ENCODE measurements at regions not wholly inside any gene's neighbourhood (a gene's known extent, or its start where the extent isn't known, plus 50 kb on each side); places are given as distances from the start of the nearest gene placed in this dataset.
A peak's percentile ranks its signal among the peaks of the same experiment; 100 is the strongest.

DNA sequence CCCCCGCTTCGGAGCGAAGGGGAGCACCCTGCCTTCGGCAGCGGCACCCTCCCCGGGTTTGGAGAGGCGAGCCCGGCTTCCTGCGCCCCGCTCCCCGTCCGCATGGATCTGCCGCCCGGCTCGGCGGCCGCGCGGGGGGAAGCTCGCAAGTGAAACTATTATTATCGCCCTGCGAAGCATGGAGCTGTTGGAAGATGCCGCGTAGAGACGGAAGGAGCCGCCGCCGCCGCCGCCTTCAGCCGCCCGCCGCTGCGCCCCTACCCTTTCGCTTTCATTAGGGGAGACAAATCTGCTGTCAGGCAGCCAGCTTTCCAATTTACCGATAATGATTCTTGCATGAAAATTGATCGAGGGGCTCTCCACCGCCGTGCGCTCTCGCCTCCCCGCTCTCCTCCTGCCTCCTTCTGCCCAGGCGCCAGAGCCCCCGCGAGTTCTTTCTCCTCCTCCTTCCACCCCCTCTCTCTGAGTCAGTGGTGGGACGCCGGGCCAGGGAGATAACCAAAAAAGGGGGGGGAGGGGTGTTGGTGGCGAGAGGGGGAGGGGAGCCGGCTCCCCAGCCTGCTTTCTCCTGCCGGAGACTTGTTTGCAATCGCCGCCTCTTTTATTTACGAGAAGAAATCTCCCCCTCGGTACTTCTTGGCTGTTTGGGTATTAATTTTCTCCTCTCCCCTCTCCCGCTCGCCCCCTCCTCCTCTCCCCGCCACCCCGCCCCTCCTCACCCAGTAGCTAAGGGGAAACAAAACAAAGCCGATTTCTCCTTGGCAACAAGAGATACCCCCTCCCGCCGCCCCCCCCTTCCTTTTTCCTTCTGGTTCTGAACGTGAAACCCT lies 58.0 kb upstream of the GSE1 start:
- DNase-seq = peak; percentile 71
- H3K79me1 ChIP-seq (ENCODE audit: insufficient read depth, low read depth, low read length, poor library complexity, severe bottlenecking) = no peaks in the 10 kb centered on the region
- TF ChIP-seq, protein P1, sequence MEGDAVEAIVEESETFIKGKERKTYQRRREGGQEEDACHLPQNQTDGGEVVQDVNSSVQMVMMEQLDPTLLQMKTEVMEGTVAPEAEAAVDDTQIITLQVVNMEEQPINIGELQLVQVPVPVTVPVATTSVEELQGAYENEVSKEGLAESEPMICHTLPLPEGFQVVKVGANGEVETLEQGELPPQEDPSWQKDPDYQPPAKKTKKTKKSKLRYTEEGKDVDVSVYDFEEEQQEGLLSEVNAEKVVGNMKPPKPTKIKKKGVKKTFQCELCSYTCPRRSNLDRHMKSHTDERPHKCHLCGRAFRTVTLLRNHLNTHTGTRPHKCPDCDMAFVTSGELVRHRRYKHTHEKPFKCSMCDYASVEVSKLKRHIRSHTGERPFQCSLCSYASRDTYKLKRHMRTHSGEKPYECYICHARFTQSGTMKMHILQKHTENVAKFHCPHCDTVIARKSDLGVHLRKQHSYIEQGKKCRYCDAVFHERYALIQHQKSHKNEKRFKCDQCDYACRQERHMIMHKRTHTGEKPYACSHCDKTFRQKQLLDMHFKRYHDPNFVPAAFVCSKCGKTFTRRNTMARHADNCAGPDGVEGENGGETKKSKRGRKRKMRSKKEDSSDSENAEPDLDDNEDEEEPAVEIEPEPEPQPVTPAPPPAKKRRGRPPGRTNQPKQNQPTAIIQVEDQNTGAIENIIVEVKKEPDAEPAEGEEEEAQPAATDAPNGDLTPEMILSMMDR (conservative IDR thresholded peaks at IDR 0.05) = no peak
- Mint-ChIP-seq H3K4me1 (peaks cover 44 to 54% of the 10 kb centered on the region in 2 experiments), H3K27ac (peak overlapping the region in 1 of 3 experiments; percentile 95; a peak in 4 of 7 replicates), H3K4me3 (peak overlapping the region; percentile 82 to 97), H3K36me3 (ENCODE audit: insufficient read depth in 1 of 3, low read depth in 3 of 3) (no peaks in the 10 kb centered on the region; a peak in 1 of 7 replicates), H3K27me3 (ENCODE audit: low read depth) (peaks cover 10% of the 10 kb centered on the region), H3K9me3 (peaks cover 0 to 3% of the 10 kb centered on the region in 2 experiments; a peak in 1 of 5 replicates)
- no peak overlapping the region for H3K23ac ChIP-seq (ENCODE audit: insufficient read length, low read depth, low read length)
- no peaks in the 10 kb centered on the region for H3K9me3 ChIP-seq (ENCODE audit: control insufficient read depth, low read depth, low read length)
- no peak overlapping the region for H4K91ac ChIP-seq (ENCODE audit: insufficient read length, low read depth, low read length)
- H3K23me2 ChIP-seq (ENCODE audit: insufficient read length, low read depth, low read length, poor library complexity, severe bottlenecking) = peaks cover 39% of the 10 kb centered on the region
- peak overlapping the region; percentile 83 for H3K14ac ChIP-seq (ENCODE audit: insufficient read depth, low read length)
- no CpG with 5 or more reads among the region's 62 CpGs for WGBS (ENCODE audit: extremely low coverage, insufficient read length, low lambda C conversion rate)
- no peak overlapping the region for H3K56ac ChIP-seq (ENCODE audit: insufficient read length, low read depth, low read length)
- H4K20me1 ChIP-seq (ENCODE audit: control insufficient read depth, insufficient read depth, insufficient read length) = no peaks in the 10 kb centered on the region
- no peak overlapping the region for H2BK12ac ChIP-seq (ENCODE audit: insufficient read length, low read depth, low read length)
- no peak overlapping the region for H2BK20ac ChIP-seq (ENCODE audit: low read depth, low read length, poor library complexity, severe bottlenecking)
- H3K27ac ChIP-seq (ENCODE audit: insufficient read length, low read depth, low read length) = no peak overlapping the region
- H2BK5ac ChIP-seq (ENCODE audit: insufficient read length, low read length) = no peak overlapping the region
- no peak overlapping the region for H3K9ac ChIP-seq (ENCODE audit: extremely low read depth, insufficient read length, low read length)
- H2BK120ac ChIP-seq (ENCODE audit: low read depth, low read length, poor library complexity, severe bottlenecking) = no peak overlapping the region
- H3K18ac ChIP-seq (ENCODE audit: insufficient read length, low read depth, low read length) = peak overlapping the region; percentile 63
- no peak overlapping the region for H4K8ac ChIP-seq (replicated peaks; ENCODE audit: insufficient read length, low read depth, low read length)
- no peak overlapping the region for H2AFZ ChIP-seq (ENCODE audit: low read length)
- no peak overlapping the region for H3K4ac ChIP-seq (ENCODE audit: low read depth, low read length)
- H3K4me2 ChIP-seq (ENCODE audit: insufficient read depth, insufficient read length, low read length) = peak overlapping the region; percentile 78
- H3K79me2 ChIP-seq (ENCODE audit: insufficient read depth, low read length) = no peaks in the 10 kb centered on the region; the same call in 1 of the 2 replicates
- H3T11ph ChIP-seq (ENCODE audit: low read length) = no peak overlapping the region
- no peak overlapping the region for H2AK5ac ChIP-seq (ENCODE audit: insufficient read length, low read length)
- H3K4me1 ChIP-seq (ENCODE audit: insufficient read depth, low read length) = peaks cover 9% of the 10 kb centered on the region; the same call in 1 of the 2 replicates
- no peaks in the 10 kb centered on the region for H3K27me3 ChIP-seq (ENCODE audit: insufficient read depth, low read length)
- no peak overlapping the region for H2BK15ac ChIP-seq (ENCODE audit: low read depth, low read length)
- no peak overlapping the region for H4K5ac ChIP-seq (ENCODE audit: insufficient read length, low read depth, low read length)

All from H9 (cell line).